K562 (cell line): ENCODE measurements at regions not wholly inside any gene's neighbourhood (a gene's known extent, or its start where the extent isn't known, plus 50 kb on each side); places are given as distances from the start of the nearest gene placed in this dataset.

ENCODE experiments used
- ATAC-seq: fragments of 200-7000 bp; cut with Tn5 transposase; 3 replicates; pipeline ENCODE4 v1.9.1; 2020; ENCODE audit warnings: moderate library complexity
- BruUV-seq: library from RNA; stranded (reverse); fragments of 400-500 nt; replicated peaks from 2 replicates; lab custom pipeline; 2021; lab: Mats Ljungman, UMichigan
- CTCF ChIA-PET: fragments of 300-600 bp; formaldehyde crosslinking; extraction: SDS; loops from one replicate; lab custom pipeline; 2021; ENCODE audit warnings: low intra/inter-chr PET ratio; lab: Yijun Ruan, JAX
- POLR2A ChIA-PET: fragments of 300-600, 350-650 bp; sonication (Branson Sonifier 250); formaldehyde crosslinking; extraction: SDS; loops from one replicate; lab custom pipeline; 2021; ENCODE audit warnings: antibody characterized with exemption, inconsistent platforms; lab: Yijun Ruan, JAX
- DNase-seq, 4 experiments: peaks; one replicate each; pipeline versions ENCODE4 v3.0.0 to v3.0.0-alpha.2; 2011 to 2018; ENCODE audit warnings: low spot score in 3 of 4, mixed read lengths in 3 of 4; ENCODE audit errors: extremely low read depth in 1 of 4
- FAIRE-seq: peaks from 2 replicates; lab custom pipeline; 2011; peaks lifted over from hg19 to GRCh38; lab: Jason Lieb, UNC
- H2AFZ ChIP-seq: 2 replicates; pipeline ENCODE4 v1.6.0; 2011; ENCODE audit warnings: low read depth, low read length, control low read depth, inconsistent platforms
- H3K27ac ChIP-seq: fragments of 200-600 bp; 3 replicates; pipeline ENCODE4 v1.8.0; 2011; ENCODE audit warnings: low read depth, mild to moderate bottlenecking, control low read depth, inconsistent platforms, low read length, moderate library complexity, mixed read lengths; ENCODE audit errors: extremely low read depth
- H3K27me3 ChIP-seq, 2 experiments: fragments of 300-600 bp in 1 of 2; 2 replicates in 1 of 2; 3 replicates in 1 of 2; pipeline versions ENCODE4 v1.6.0 to v1.8.0; 2011; ENCODE audit warnings: inconsistent platforms in 2 of 2, low read length in 2 of 2, mild to moderate bottlenecking in 1 of 2, mixed read lengths in 1 of 2, moderate library complexity in 1 of 2; ENCODE audit not compliant: control insufficient read depth in 2 of 2, insufficient read depth in 2 of 2
- H3K36me3 ChIP-seq: fragments of 300-600 bp; 3 replicates; pipeline ENCODE4 v1.8.0; 2011; ENCODE audit warnings: mild to moderate bottlenecking, low read length, inconsistent platforms; ENCODE audit not compliant: control insufficient read depth, insufficient read depth
- H3K4me1 ChIP-seq, 2 experiments: fragments of 200-600 bp in 1 of 2; replicated peaks in 1 of 2; 2 replicates in 1 of 2; 3 replicates in 1 of 2; pipeline versions ENCODE4 v1.5.1 to v1.8.0; 2011; ENCODE audit warnings: inconsistent platforms in 2 of 2, low read length in 2 of 2, mild to moderate bottlenecking in 1 of 2, mixed read lengths in 1 of 2, moderate library complexity in 1 of 2; ENCODE audit not compliant: control insufficient read depth in 2 of 2, insufficient read depth in 2 of 2
- H3K4me2 ChIP-seq: 2 replicates; pipeline ENCODE4 v1.6.1; 2011; ENCODE audit warnings: low read length, control low read depth, inconsistent platforms, mixed read lengths; ENCODE audit not compliant: insufficient read depth
- H3K4me3 ChIP-seq: fragments of 200-600 bp; sonication (generic), shearing (Covaris generic); 2 replicates; pipeline ENCODE4 v1.5.1; 2016; ENCODE audit warnings: control low read depth, inconsistent platforms
- H3K79me2 ChIP-seq: fragments of 200-600 bp; 3 replicates; pipeline ENCODE4 v1.8.0; 2011; ENCODE audit warnings: low read length, inconsistent platforms; ENCODE audit not compliant: control insufficient read depth, insufficient read depth
- H3K9ac ChIP-seq, 2 experiments: 2 replicates each; pipeline versions ENCODE4 v1.6.0 to v1.6.1; 2011; ENCODE audit warnings: low read depth in 2 of 2, low read length in 2 of 2, control low read depth in 1 of 2, inconsistent platforms in 1 of 2, mild to moderate bottlenecking in 1 of 2, mixed read lengths in 1 of 2; ENCODE audit not compliant: insufficient read depth in 1 of 2
- H3K9me1 ChIP-seq: one replicate; pipeline ENCODE4 v1.6.0; 2011; ENCODE audit warnings: inconsistent platforms, mild to moderate bottlenecking, low read length, moderate library complexity; ENCODE audit not compliant: control insufficient read depth, insufficient read depth
- H3K9me3 ChIP-seq: replicated peaks from 2 replicates; pipeline ENCODE4 v1.5.1; 2011; ENCODE audit warnings: low read depth, low read length, inconsistent platforms; ENCODE audit not compliant: control insufficient read depth, insufficient read depth
- H4K20me1 ChIP-seq: replicated peaks from 2 replicates; pipeline ENCODE4 v1.6.1; 2011; ENCODE audit warnings: low read length, inconsistent platforms, mixed read lengths; ENCODE audit not compliant: control insufficient read depth, insufficient read depth
- CEBPG ChIP-seq, 3 experiments: fragments of 200-800 bp in 1 of 3; sonication (Bioruptor generic) in 1 of 3; sonication (generic) in 1 of 3; formaldehyde crosslinking in 1 of 3; IDR thresholded peaks in 2 of 3; conservative IDR thresholded peaks in 1 of 3; 2 replicates each; pipeline versions ENCODE4 v1.6.1 to v1.8.0; 2016 to 2022; ENCODE audit warnings: missing compliant biosample characterization in 2 of 3, missing genetic modification characterization in 2 of 3, mild to moderate bottlenecking in 1 of 3, missing genetic modification reagents in 1 of 3
- CTBP1 ChIP-seq: fragments of 450-650 bp; IDR thresholded peaks from 2 replicates; pipeline ENCODE4 v1.6.1; 2016; ENCODE audit warnings: borderline replicate concordance
- MAFF ChIP-seq: IDR thresholded peaks from 2 replicates; pipeline ENCODE4 v1.6.1; 2012; ENCODE audit warnings: low read length, improper control_type of control experiment
- MAFK ChIP-seq: IDR thresholded peaks from 2 replicates; pipeline ENCODE4 v1.6.1; 2011; ENCODE audit warnings: low read length, improper control_type of control experiment
- TAF15 ChIP-seq: fragments of 200-400 bp; formaldehyde crosslinking; IDR thresholded peaks from 2 replicates; pipeline ENCODE4 v1.6.1; 2017; ENCODE audit warnings: mild to moderate bottlenecking, low read depth, low read length, moderate library complexity
- ZNF212 ChIP-seq: fragments of 450-650 bp; formaldehyde crosslinking; IDR thresholded peaks from 2 replicates; pipeline ENCODE4 v1.4.0; 2020; ENCODE audit warnings: mild to moderate bottlenecking
- ZNF316 ChIP-seq: fragments of 450-650 bp; IDR thresholded peaks from 2 replicates; pipeline ENCODE4 v1.6.1; 2016
- WGBS: fragments of 100-300 bp; shearing (Covaris generic); methylation state at CpG from one replicate; pipeline ENCODE4 v1.1.6; 2016; ENCODE audit warnings: low coverage, mixed read lengths; ENCODE audit not compliant: insufficient coverage; ENCODE audit errors: missing lambda C conversion rate; 5-methylcytosine and 5-hydroxymethylcytosine counted together
- in situ Hi-C: fragments of 300-500 bp; cut with MboI; formaldehyde crosslinking; loops from 4 replicates; pipeline ENCODE4 v1.15.0; 2018; ENCODE audit warnings: inconsistent platforms, mixed read lengths
- intact Hi-C: fragments of 100-400 bp; cut with micrococcal nuclease; formaldehyde crosslinking; loops from 2 replicates; pipeline ENCODE4 v1.14.2; 2022
- TF ChIP-seq, protein P1 (sequence below), 2 experiments: fragments of 450-650 bp in 1 of 2; sonication (generic) in 1 of 2; formaldehyde crosslinking in 1 of 2; IDR thresholded peaks in 1 of 2; conservative IDR thresholded peaks in 1 of 2; 2 replicates each; pipeline versions ENCODE4 v1.6.1 to v1.8.1; 2016 to 2023; ENCODE audit warnings: mild to moderate bottlenecking in 2 of 2, moderate library complexity in 2 of 2, inconsistent platforms in 1 of 2, missing genetic modification reagents in 1 of 2

DNA sequence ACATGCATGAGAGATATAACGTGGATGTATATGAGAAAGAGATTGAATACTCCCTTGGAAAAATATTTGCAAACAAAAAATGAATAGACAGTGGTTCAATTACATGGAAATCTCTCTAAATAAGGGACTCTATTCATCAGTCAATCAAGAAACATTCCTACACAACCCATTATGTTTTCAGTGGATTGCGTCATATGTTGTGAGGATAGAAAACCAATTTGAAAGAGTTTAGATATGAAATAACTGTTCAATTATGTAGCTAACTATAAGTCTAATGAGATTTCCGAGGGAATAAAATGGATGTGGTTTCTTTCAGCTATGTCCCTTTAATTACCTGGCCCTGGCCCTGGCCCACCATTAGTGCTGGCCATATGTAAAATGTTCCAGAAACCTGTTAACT, 86.7 kb upstream of the TMCO5A start:
- no peaks in the 10 kb centered on the region for H3K9me1 ChIP-seq
- H2AFZ ChIP-seq, result no peak overlapping the region
- in situ Hi-C loops (no loop called here), intact Hi-C loops (no loop called here)
- no peak overlapping the region for H3K4me2 ChIP-seq
- TF ChIP-seq CTBP1, result no peak
- TF ChIP-seq, protein P1, sequence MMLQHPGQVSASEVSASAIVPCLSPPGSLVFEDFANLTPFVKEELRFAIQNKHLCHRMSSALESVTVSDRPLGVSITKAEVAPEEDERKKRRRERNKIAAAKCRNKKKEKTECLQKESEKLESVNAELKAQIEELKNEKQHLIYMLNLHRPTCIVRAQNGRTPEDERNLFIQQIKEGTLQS (IDR thresholded peaks at IDR 0.05), result peak; percentile 16; the same call in 1 of the 2 replicates
- TF ChIP-seq, protein P1 (CRISPR knock-in tag; conservative IDR thresholded peaks at IDR 0.05), result no peak
- no peak for TF ChIP-seq CEBPG (CRISPR knock-in tag; IDR thresholded peaks at IDR 0.05)
- TF ChIP-seq CEBPG (tag; conservative IDR thresholded peaks at IDR 0.05 in 1 of 2, IDR thresholded peaks at IDR 0.05 in 1 of 2), result peak in 1 of 2 experiments; percentile 78; a peak in 3 of 4 replicates
- CTCF ChIA-PET, result no interaction called here
- H3K9ac ChIP-seq, result no peak overlapping the region
- FAIRE-seq (no peak), DNase-seq (no peak), ATAC-seq (no peak)
- no peaks in the 10 kb centered on the region for H3K36me3 ChIP-seq
- no peaks in the 10 kb centered on the region for H3K79me2 ChIP-seq
- H3K4me1 ChIP-seq, result no peaks in the 10 kb centered on the region
- H3K27me3 ChIP-seq, result no peaks in the 10 kb centered on the region
- no peak overlapping the region for H3K4me3 ChIP-seq
- H4K20me1 ChIP-seq, result no peaks in the 10 kb centered on the region
- POLR2A ChIA-PET, result no interaction called here
- BruUV-seq, result no TSS peak
- H3K9me3 ChIP-seq, result no peaks in the 10 kb centered on the region
- 3% methylated on average over 3 of the region's 3 CpGs for WGBS
- H3K27ac ChIP-seq, result no peak overlapping the region

DNA sequence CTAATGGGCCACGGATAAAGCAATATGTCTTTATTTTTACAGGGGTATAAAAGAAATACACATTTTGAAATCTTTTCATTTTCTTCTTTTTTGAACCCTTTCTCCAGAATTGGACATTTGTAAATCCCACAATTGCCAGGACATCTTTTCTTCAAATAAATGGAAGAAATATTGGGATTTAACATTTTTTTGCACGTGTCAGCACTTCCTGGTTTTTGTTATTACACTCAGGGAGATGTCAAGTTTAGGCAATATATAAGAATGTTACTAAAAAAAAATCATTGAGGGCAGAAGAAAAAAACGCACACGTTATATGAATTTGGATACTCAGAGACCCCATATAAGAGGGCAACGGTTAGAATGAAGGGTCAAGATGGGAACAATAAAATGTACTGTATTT, 78.3 kb upstream of the TMCO5A start:
- FAIRE-seq (no peak), DNase-seq (no peak), ATAC-seq (no peak)
- no peak overlapping the region for H3K27ac ChIP-seq
- in situ Hi-C loops (no loop called here), intact Hi-C loops (no loop called here)
- no peak overlapping the region for H2AFZ ChIP-seq
- H3K4me2 ChIP-seq, result no peak overlapping the region
- POLR2A ChIA-PET, result no interaction called here
- BruUV-seq, result no TSS peak
- 1% methylated on average over 5 of the region's 5 CpGs for WGBS
- no peaks in the 10 kb centered on the region for H3K4me1 ChIP-seq
- H3K79me2 ChIP-seq, result no peaks in the 10 kb centered on the region
- H3K27me3 ChIP-seq, result no peaks in the 10 kb centered on the region
- no peaks in the 10 kb centered on the region for H3K9me1 ChIP-seq
- TF ChIP-seq MAFF, result peak; percentile 75
- TF ChIP-seq MAFK, result peak; percentile 73
- no peak for TF ChIP-seq ZNF212 (CRISPR knock-in tag)
- peak; percentile 38; the same call in 1 of the 2 replicates for TF ChIP-seq ZNF316
- TF ChIP-seq TAF15, result no peak
- no peaks in the 10 kb centered on the region for H3K9me3 ChIP-seq
- no peaks in the 10 kb centered on the region for H3K36me3 ChIP-seq
- H4K20me1 ChIP-seq, result no peaks in the 10 kb centered on the region
- H3K4me3 ChIP-seq, result no peak overlapping the region
- CTCF ChIA-PET, result no interaction called here
- H3K9ac ChIP-seq, result no peak overlapping the region
